K562 (cell line): ENCODE measurements at regions not wholly inside any gene's neighbourhood (a gene's known extent, or its start where the extent isn't known, plus 50 kb on each side); places are given as distances from the start of the nearest gene placed in this dataset.

Source experiments
- ATAC-seq: fragments of 200-7000 bp; cut with Tn5 transposase; 3 replicates; pipeline ENCODE4 v1.9.1; 2020; ENCODE audit warnings: moderate library complexity
- BruUV-seq: library from RNA; stranded (reverse); fragments of 400-500 nt; replicated peaks from 2 replicates; lab custom pipeline; 2021; lab: Mats Ljungman, UMichigan
- CTCF ChIA-PET: fragments of 300-600 bp; formaldehyde crosslinking; extraction: SDS; loops from one replicate; lab custom pipeline; 2021; ENCODE audit warnings: low intra/inter-chr PET ratio; lab: Yijun Ruan, JAX
- POLR2A ChIA-PET: fragments of 300-600, 350-650 bp; sonication (Branson Sonifier 250); formaldehyde crosslinking; extraction: SDS; loops from one replicate; lab custom pipeline; 2021; ENCODE audit warnings: antibody characterized with exemption, inconsistent platforms; lab: Yijun Ruan, JAX
- DNase-seq, 4 experiments: peaks; one replicate each; pipeline versions ENCODE4 v3.0.0 to v3.0.0-alpha.2; 2011 to 2018; ENCODE audit warnings: low spot score in 3 of 4, mixed read lengths in 3 of 4; ENCODE audit errors: extremely low read depth in 1 of 4
- FAIRE-seq: peaks from 2 replicates; lab custom pipeline; 2011; peaks lifted over from hg19 to GRCh38; lab: Jason Lieb, UNC
- H2AFZ ChIP-seq: 2 replicates; pipeline ENCODE4 v1.6.0; 2011; ENCODE audit warnings: low read depth, low read length, control low read depth, inconsistent platforms
- H3K27ac ChIP-seq: fragments of 200-600 bp; 3 replicates; pipeline ENCODE4 v1.8.0; 2011; ENCODE audit warnings: low read depth, mild to moderate bottlenecking, control low read depth, inconsistent platforms, low read length, moderate library complexity, mixed read lengths; ENCODE audit errors: extremely low read depth
- H3K27me3 ChIP-seq, 2 experiments: fragments of 300-600 bp in 1 of 2; 2 replicates in 1 of 2; 3 replicates in 1 of 2; pipeline versions ENCODE4 v1.6.0 to v1.8.0; 2011; ENCODE audit warnings: inconsistent platforms in 2 of 2, low read length in 2 of 2, mild to moderate bottlenecking in 1 of 2, mixed read lengths in 1 of 2, moderate library complexity in 1 of 2; ENCODE audit not compliant: control insufficient read depth in 2 of 2, insufficient read depth in 2 of 2
- H3K36me3 ChIP-seq: fragments of 300-600 bp; 3 replicates; pipeline ENCODE4 v1.8.0; 2011; ENCODE audit warnings: mild to moderate bottlenecking, low read length, inconsistent platforms; ENCODE audit not compliant: control insufficient read depth, insufficient read depth
- H3K4me1 ChIP-seq, 2 experiments: fragments of 200-600 bp in 1 of 2; replicated peaks in 1 of 2; 2 replicates in 1 of 2; 3 replicates in 1 of 2; pipeline versions ENCODE4 v1.5.1 to v1.8.0; 2011; ENCODE audit warnings: inconsistent platforms in 2 of 2, low read length in 2 of 2, mild to moderate bottlenecking in 1 of 2, mixed read lengths in 1 of 2, moderate library complexity in 1 of 2; ENCODE audit not compliant: control insufficient read depth in 2 of 2, insufficient read depth in 2 of 2
- H3K4me2 ChIP-seq: 2 replicates; pipeline ENCODE4 v1.6.1; 2011; ENCODE audit warnings: low read length, control low read depth, inconsistent platforms, mixed read lengths; ENCODE audit not compliant: insufficient read depth
- H3K4me3 ChIP-seq: fragments of 200-600 bp; sonication (generic), shearing (Covaris generic); 2 replicates; pipeline ENCODE4 v1.5.1; 2016; ENCODE audit warnings: control low read depth, inconsistent platforms
- H3K79me2 ChIP-seq: fragments of 200-600 bp; 3 replicates; pipeline ENCODE4 v1.8.0; 2011; ENCODE audit warnings: low read length, inconsistent platforms; ENCODE audit not compliant: control insufficient read depth, insufficient read depth
- H3K9ac ChIP-seq, 2 experiments: 2 replicates each; pipeline versions ENCODE4 v1.6.0 to v1.6.1; 2011; ENCODE audit warnings: low read depth in 2 of 2, low read length in 2 of 2, control low read depth in 1 of 2, inconsistent platforms in 1 of 2, mild to moderate bottlenecking in 1 of 2, mixed read lengths in 1 of 2; ENCODE audit not compliant: insufficient read depth in 1 of 2
- H3K9me1 ChIP-seq: one replicate; pipeline ENCODE4 v1.6.0; 2011; ENCODE audit warnings: inconsistent platforms, mild to moderate bottlenecking, low read length, moderate library complexity; ENCODE audit not compliant: control insufficient read depth, insufficient read depth
- H3K9me3 ChIP-seq: replicated peaks from 2 replicates; pipeline ENCODE4 v1.5.1; 2011; ENCODE audit warnings: low read depth, low read length, inconsistent platforms; ENCODE audit not compliant: control insufficient read depth, insufficient read depth
- H4K20me1 ChIP-seq: replicated peaks from 2 replicates; pipeline ENCODE4 v1.6.1; 2011; ENCODE audit warnings: low read length, inconsistent platforms, mixed read lengths; ENCODE audit not compliant: control insufficient read depth, insufficient read depth
- KAT2B ChIP-seq: IDR thresholded peaks from one replicate; pipeline ENCODE4 v1.6.1; 2012; ENCODE audit warnings: low read depth, mild to moderate bottlenecking, control low read depth, inconsistent platforms, low read length, moderate library complexity
- MIER1 ChIP-seq: fragments of 450-650 bp; IDR thresholded peaks from 2 replicates; pipeline ENCODE4 v1.6.1; 2016; ENCODE audit warnings: antibody characterized with exemption, mild to moderate bottlenecking, low read depth
- NFIC ChIP-seq: fragments of 450-650 bp; IDR thresholded peaks from 2 replicates; pipeline ENCODE4 v1.6.1; 2017; ENCODE audit warnings: mild to moderate bottlenecking, inconsistent platforms
- NFYB ChIP-seq: IDR thresholded peaks from 2 replicates; pipeline ENCODE4 v1.6.1; 2011; ENCODE audit warnings: mild to moderate bottlenecking, moderate library complexity; ENCODE audit not compliant: insufficient read length; ENCODE audit errors: extremely low read depth
- ZEB2 ChIP-seq: fragments of 450-650 bp; IDR thresholded peaks from 2 replicates; pipeline ENCODE4 v1.6.1; 2016
- ZNF184 ChIP-seq: sonication (generic); formaldehyde crosslinking; IDR thresholded peaks from 2 replicates; pipeline ENCODE4 v1.5.0; 2020; ENCODE audit warnings: missing genetic modification reagents
- ZNF77 ChIP-seq: fragments of 250-450 bp; sonication (Bioruptor Pico); IDR thresholded peaks from 2 replicates; pipeline ENCODE4 v1.5.0; 2020
- WGBS: fragments of 100-300 bp; shearing (Covaris generic); methylation state at CpG from one replicate; pipeline ENCODE4 v1.1.6; 2016; ENCODE audit warnings: low coverage, mixed read lengths; ENCODE audit not compliant: insufficient coverage; ENCODE audit errors: missing lambda C conversion rate; 5-methylcytosine and 5-hydroxymethylcytosine counted together
- in situ Hi-C: fragments of 300-500 bp; cut with MboI; formaldehyde crosslinking; loops from 4 replicates; pipeline ENCODE4 v1.15.0; 2018; ENCODE audit warnings: inconsistent platforms, mixed read lengths
- intact Hi-C: fragments of 100-400 bp; cut with micrococcal nuclease; formaldehyde crosslinking; loops from 2 replicates; pipeline ENCODE4 v1.14.2; 2022
- TF ChIP-seq, protein P1 (sequence below): fragments of 250-450 bp; sonication (Bioruptor Pico); IDR thresholded peaks from 2 replicates; pipeline ENCODE4 v1.9.0; 2021; ENCODE audit warnings: mild to moderate bottlenecking

DNA sequence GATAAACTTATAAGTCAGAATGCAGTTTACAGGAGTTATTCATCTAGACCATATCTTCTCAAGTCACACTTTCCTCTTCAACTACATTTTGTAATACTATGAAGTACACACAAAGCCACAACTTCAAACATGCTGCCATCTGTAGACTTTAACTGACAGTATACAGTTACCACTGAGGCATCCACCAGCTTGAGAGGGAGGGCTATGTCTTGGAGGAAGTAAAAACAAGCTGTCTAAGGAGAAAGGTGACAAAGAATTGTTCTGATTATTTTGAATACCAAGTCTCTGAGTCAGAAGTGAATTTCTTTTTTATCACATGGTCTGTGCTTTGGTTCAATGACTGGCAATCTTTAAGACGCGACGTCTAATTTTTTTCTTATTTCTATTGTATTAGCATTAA is 97.6 kb upstream of the CDH10 start:
- in situ Hi-C loops (no loop called here), intact Hi-C loops (no loop called here)
- ChIA-PET POLR2A (no interaction called here), CTCF (no interaction called here)
- no peak overlapping the region for H3K4me2 ChIP-seq
- TF ChIP-seq, protein P1, sequence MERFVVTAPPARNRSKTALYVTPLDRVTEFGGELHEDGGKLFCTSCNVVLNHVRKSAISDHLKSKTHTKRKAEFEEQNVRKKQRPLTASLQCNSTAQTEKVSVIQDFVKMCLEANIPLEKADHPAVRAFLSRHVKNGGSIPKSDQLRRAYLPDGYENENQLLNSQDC (CRISPR knock-in tag): no peak
- TF ChIP-seq NFIC: no peak
- no peaks in the 10 kb centered on the region for H4K20me1 ChIP-seq
- H3K9ac ChIP-seq: no peak overlapping the region
- no peak overlapping the region for H2AFZ ChIP-seq
- H3K9me1 ChIP-seq: no peaks in the 10 kb centered on the region
- DNase-seq: no peak
- no peak overlapping the region for H3K27ac ChIP-seq
- no peaks in the 10 kb centered on the region for H3K36me3 ChIP-seq
- no peak for FAIRE-seq
- no peaks in the 10 kb centered on the region for H3K79me2 ChIP-seq
- ATAC-seq: no peak
- H3K9me3 ChIP-seq: no peaks in the 10 kb centered on the region
- 5% methylated on average over 3 of the region's 3 CpGs for WGBS
- H3K4me3 ChIP-seq: no peak overlapping the region
- no peaks in the 10 kb centered on the region for H3K27me3 ChIP-seq
- no TSS peak for BruUV-seq
- H3K4me1 ChIP-seq: no peaks in the 10 kb centered on the region

DNA sequence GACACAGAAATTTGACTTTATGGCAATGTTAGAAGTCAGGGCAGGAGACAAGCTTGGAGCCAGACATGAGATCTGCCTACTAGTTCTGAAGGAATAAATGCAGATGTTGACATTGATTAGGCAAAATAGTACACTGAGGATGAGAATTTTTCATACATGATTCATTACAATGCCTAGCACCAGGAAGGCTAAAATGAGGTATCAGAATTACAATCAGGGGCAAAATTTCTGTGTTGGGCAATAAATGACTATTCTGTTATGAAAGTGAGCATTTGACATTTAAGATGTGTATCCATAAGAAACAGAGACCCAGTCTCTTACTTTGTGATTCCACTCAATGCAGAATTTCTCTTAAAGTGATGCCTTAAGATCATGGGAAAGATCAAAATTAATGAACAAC is 92.4 kb upstream of the CDH10 start:
- POLR2A ChIA-PET: no interaction called here
- Histone ChIP-seq H3K4me2 (no peak overlapping the region), H3K9me3 (no peaks in the 10 kb centered on the region), H3K79me2 (no peaks in the 10 kb centered on the region), H3K36me3 (no peaks in the 10 kb centered on the region), H3K27me3 (no peaks in the 10 kb centered on the region), H3K9ac (no peak overlapping the region), H3K4me3 (no peak overlapping the region), H3K27ac (no peak overlapping the region), H2AFZ (no peak overlapping the region), H4K20me1 (no peaks in the 10 kb centered on the region), H3K9me1 (no peaks in the 10 kb centered on the region), H3K4me1 (no peaks in the 10 kb centered on the region)
- CTCF ChIA-PET: no interaction called here
- in situ Hi-C loops: no loop called here
- intact Hi-C loops: no loop called here
- DNase-seq (no peak), FAIRE-seq (no peak), ATAC-seq (no peak)
- no TSS peak for BruUV-seq
- no peak for TF ChIP-seq ZNF77 (CRISPR knock-in tag)
- no peak for TF ChIP-seq ZEB2
- TF ChIP-seq MIER1: no peak
- no peak for TF ChIP-seq KAT2B
- TF ChIP-seq NFYB: no peak
- TF ChIP-seq ZNF184 (CRISPR knock-in tag): no peak
